Peyer's patch (tissue), 4 donors: ENCODE measurements at regions not wholly inside any gene's neighbourhood (a gene's known extent, or its start where the extent isn't known, plus 50 kb on each side); places are given as distances from the start of the nearest gene placed in this dataset.
A peak's percentile ranks its signal among the peaks of the same experiment; 100 is the strongest.

Experiments used
- DNase-seq, 3 donors: peaks; one replicate each; pipeline ENCODE4 v3.0.0-alpha.2; 2017 to 2019
- H3K27ac ChIP-seq, 4 donors: fragments of 200-600 bp; sonication (generic); one replicate each; pipeline ENCODE4 v1.5.1; 2016 to 2019
- H3K27me3 ChIP-seq, 2 donors: fragments of 200-600 bp; sonication (generic); one replicate each; pipeline ENCODE4 v1.5.1; 2019
- H3K36me3 ChIP-seq, 3 donors: fragments of 200-600 bp; sonication (generic); one replicate each; pipeline ENCODE4 v1.5.1; 2016 to 2019
- H3K4me1 ChIP-seq, 4 donors: fragments of 200-600 bp; sonication (generic); one replicate each; pipeline ENCODE4 v1.5.1; 2016 to 2019
- H3K4me3 ChIP-seq, 4 donors: fragments of 200-600 bp; sonication (generic); 1 replicate in 3 of 4; 2 replicates in 1 of 4; pipeline ENCODE4 v1.5.1; 2016 to 2019; ENCODE audit warnings: mild to moderate bottlenecking in 1 of 4
- H3K9me3 ChIP-seq, 4 donors: fragments of 200-600 bp; sonication (generic); one replicate each; pipeline ENCODE4 v1.5.1; 2016 to 2019; ENCODE audit warnings: mild to moderate bottlenecking in 1 of 4
- POLR2A ChIP-seq, 2 donors: fragments of 450-650 bp; IDR thresholded peaks; one replicate each; pipeline ENCODE4 v1.5.1; 2017; ENCODE audit warnings: antibody characterized with exemption in 2 of 2, mild to moderate bottlenecking in 2 of 2, moderate library complexity in 2 of 2
- TF ChIP-seq, protein P1 (sequence below), 6 experiments: fragments of 450-650 bp in 4 of 6; fragments of 200-600 bp in 2 of 6; sonication (generic) in 1 of 6; IDR thresholded peaks; one replicate each; pipeline ENCODE4 v1.5.1; 2017 to 2019; ENCODE audit warnings: antibody characterized with exemption in 6 of 6, mild to moderate bottlenecking in 3 of 6, moderate library complexity in 1 of 6

DNA sequence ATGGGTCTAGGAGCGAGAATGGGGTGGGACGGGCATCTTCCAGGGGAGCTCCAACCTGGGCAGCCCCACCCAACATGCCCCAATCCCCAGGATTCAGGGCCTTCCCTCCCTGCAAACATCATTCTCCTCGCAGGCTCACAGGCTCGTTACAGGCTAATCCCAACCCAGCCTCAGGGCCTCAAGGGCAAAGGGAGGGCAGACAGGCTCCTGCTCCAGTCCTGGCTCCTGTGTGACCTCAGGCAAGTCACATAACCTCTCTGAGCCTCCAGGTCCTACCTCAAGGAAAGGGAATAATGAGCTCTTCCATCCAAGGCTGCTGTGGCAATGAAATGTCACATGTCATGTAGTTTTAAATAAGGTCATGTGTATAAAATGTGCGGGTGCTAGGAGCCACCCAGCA, 186.5 kb upstream of the TNRC6C start:
- DNase-seq = no peak
- H3K36me3 ChIP-seq = no peaks in the 10 kb centered on the region
- no peak overlapping the region for H3K27ac ChIP-seq
- no peaks in the 10 kb centered on the region for H3K4me1 ChIP-seq
- H3K4me3 ChIP-seq = no peak overlapping the region
- no peak for TF ChIP-seq POLR2A (IDR thresholded peaks at IDR 0.05)
- TF ChIP-seq, protein P1, sequence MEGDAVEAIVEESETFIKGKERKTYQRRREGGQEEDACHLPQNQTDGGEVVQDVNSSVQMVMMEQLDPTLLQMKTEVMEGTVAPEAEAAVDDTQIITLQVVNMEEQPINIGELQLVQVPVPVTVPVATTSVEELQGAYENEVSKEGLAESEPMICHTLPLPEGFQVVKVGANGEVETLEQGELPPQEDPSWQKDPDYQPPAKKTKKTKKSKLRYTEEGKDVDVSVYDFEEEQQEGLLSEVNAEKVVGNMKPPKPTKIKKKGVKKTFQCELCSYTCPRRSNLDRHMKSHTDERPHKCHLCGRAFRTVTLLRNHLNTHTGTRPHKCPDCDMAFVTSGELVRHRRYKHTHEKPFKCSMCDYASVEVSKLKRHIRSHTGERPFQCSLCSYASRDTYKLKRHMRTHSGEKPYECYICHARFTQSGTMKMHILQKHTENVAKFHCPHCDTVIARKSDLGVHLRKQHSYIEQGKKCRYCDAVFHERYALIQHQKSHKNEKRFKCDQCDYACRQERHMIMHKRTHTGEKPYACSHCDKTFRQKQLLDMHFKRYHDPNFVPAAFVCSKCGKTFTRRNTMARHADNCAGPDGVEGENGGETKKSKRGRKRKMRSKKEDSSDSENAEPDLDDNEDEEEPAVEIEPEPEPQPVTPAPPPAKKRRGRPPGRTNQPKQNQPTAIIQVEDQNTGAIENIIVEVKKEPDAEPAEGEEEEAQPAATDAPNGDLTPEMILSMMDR (IDR thresholded peaks at IDR 0.05) = no peak
- no peaks in the 10 kb centered on the region for H3K27me3 ChIP-seq
- H3K9me3 ChIP-seq = no peaks in the 10 kb centered on the region

DNA sequence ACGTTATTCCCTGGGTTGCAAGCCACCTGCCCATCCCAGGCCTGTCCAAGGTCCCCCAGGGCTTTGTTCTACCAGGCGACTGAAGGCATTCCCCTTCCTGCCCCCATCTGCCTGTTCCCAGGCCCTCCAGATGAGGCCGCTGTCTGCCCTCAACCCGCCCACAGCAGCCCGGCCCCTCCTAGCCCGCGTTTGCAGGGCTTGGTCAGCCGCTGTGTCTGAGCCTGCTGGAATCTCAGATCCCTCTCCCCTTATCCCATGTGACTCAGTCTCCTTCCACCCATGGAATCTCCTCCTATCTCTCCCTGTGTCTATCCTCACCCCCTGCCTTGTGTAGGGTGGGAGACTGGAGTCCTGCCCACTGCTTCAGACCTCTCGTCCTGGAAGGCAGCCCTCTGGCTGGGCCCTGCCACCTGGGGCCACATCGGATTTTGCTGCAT, 186.0 kb upstream of the TNRC6C start:
- H3K4me1 ChIP-seq = no peaks in the 10 kb centered on the region
- DNase-seq = peak; percentile 62 to 81 (median 75)
- no peak overlapping the region for H3K27ac ChIP-seq
- no peaks in the 10 kb centered on the region for H3K27me3 ChIP-seq
- TF ChIP-seq, protein P1 (IDR thresholded peaks at IDR 0.05) = peak; percentile 47 to 75 (median 68)
- TF ChIP-seq POLR2A (IDR thresholded peaks at IDR 0.05) = no peak
- H3K4me3 ChIP-seq = no peak overlapping the region
- no peaks in the 10 kb centered on the region for H3K36me3 ChIP-seq
- no peaks in the 10 kb centered on the region for H3K9me3 ChIP-seq

DNA sequence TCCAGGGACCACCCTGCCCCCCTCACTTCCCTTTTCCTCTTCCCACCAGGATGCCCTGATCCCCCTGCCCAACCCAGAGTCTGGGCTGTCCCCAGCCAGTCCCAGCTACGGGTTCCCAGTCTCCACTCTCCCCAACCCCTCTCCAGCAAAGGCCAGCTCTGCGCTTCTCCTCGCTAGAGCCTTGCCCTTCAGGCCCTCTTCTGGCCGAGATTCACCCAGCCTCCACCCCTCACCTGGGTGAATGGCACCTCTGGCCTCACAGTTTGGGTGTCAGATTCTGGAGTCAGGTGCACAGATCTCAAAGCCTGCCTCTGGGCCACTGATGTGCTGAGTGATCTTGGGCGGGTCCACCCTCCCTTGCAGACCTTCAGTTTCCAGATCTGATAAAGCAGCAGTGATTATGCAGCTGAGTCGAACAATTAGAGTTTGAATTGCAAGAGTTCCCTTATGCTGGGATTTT, 185.6 kb upstream of the TNRC6C start:
- no peaks in the 10 kb centered on the region for H3K9me3 ChIP-seq
- no peak for DNase-seq
- no peak overlapping the region for H3K4me3 ChIP-seq
- TF ChIP-seq, protein P1 (IDR thresholded peaks at IDR 0.05) = no peak
- no peak for TF ChIP-seq POLR2A (IDR thresholded peaks at IDR 0.05)
- no peaks in the 10 kb centered on the region for H3K36me3 ChIP-seq
- no peaks in the 10 kb centered on the region for H3K27me3 ChIP-seq
- no peak overlapping the region for H3K27ac ChIP-seq
- no peaks in the 10 kb centered on the region for H3K4me1 ChIP-seq

DNA sequence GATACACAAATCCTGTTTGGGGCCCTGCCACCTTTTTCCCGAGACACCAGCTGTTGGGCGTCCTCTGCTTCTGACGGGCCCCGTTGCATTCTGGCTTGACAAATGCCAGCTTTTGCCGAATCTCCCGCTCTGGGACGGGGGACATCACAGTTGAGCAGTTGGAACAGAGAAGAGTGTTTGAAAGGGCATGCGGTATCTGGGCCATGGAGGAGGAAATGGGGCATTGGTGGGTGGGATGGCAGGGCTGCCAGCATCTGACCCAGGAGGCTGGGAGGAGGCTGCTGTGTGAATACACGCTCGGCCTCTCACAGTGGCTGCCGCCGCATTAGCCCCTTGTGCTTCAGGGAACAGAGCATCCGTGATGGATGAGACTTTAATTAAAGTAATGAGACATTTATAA, 184.3 kb upstream of the TNRC6C start:
- TF ChIP-seq POLR2A (IDR thresholded peaks at IDR 0.05) = no peak
- TF ChIP-seq, protein P1 (IDR thresholded peaks at IDR 0.05) = no peak
- Histone ChIP-seq H3K27me3 (no peaks in the 10 kb centered on the region), H3K27ac (no peak overlapping the region), H3K4me1 (no peaks in the 10 kb centered on the region), H3K9me3 (no peaks in the 10 kb centered on the region), H3K4me3 (no peak overlapping the region), H3K36me3 (no peaks in the 10 kb centered on the region)
- DNase-seq = no peak

DNA sequence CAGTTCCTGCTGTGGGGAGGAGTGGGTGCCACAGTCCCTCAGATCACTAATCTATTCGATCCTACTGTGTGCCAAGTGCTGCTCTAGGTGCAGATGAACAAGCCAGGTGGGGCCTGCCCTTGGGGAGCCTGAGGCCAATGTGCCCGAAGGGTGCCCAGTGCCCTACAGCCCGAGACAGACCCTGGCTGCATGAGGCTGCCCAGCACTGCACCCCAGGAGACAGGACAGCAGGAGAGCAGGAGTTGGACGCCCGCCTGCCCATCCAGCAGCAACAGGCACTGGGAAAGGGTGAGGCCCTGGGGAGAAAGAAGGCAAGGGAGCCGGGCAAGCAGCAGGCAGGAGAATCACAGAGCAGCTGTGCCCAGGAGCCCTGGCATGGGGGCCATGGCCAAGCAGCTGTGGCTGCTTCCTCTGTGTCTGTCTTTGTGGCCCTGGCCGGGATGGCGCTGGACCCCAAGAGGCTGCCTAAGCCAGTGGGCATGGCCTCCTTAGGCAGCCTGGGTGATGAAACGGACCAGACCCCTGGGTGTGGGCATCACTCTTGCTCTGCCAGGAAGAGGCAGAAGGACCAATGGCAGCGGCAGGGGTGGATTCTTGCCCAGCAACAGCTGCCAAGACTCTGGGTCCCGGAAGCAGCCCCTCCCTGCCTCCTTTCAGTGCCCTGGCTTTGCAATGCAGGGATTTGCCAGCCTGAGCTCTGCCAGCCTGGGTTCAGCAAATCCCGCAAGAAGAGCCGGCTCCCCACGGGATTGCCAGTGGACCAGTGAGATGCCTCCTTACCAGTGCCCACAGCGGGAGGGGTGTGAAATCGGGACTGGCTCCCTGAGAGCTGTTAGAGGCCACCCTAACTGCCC, 179.6 kb upstream of the TNRC6C start:
- Histone ChIP-seq H3K27me3 (no peaks in the 10 kb centered on the region), H3K4me3 (no peak overlapping the region), H3K9me3 (no peaks in the 10 kb centered on the region), H3K36me3 (no peaks in the 10 kb centered on the region), H3K27ac (peak overlapping the region in 1 of 4 donors; percentile 71), H3K4me1 (peaks cover 0 to 8% (median 0%) of the 10 kb centered on the region in 4 donors)
- no peak for DNase-seq
- TF ChIP-seq, protein P1 (IDR thresholded peaks at IDR 0.05) = no peak
- TF ChIP-seq POLR2A (IDR thresholded peaks at IDR 0.05) = no peak
